Activated T-cell treated with anti-CD3 and anti-CD28 coated beads, Interleukin-2, amount 50 U/mL, for 1 hour (primary cell): ENCODE measurements at regions not wholly inside any gene's neighbourhood (a gene's known extent, or its start where the extent isn't known, plus 50 kb on each side); places are given as distances from the start of the nearest gene placed in this dataset.
"Not testable (repeated sequence)": the region's sequence is repeated elsewhere in the genome, so short reads cannot be mapped to it uniquely, and the experiment has no call there.

Experiments used
- DNase-seq: peaks from one replicate; pipeline ENCODE4 v3.0.0-alpha.2; 2020

DNA sequence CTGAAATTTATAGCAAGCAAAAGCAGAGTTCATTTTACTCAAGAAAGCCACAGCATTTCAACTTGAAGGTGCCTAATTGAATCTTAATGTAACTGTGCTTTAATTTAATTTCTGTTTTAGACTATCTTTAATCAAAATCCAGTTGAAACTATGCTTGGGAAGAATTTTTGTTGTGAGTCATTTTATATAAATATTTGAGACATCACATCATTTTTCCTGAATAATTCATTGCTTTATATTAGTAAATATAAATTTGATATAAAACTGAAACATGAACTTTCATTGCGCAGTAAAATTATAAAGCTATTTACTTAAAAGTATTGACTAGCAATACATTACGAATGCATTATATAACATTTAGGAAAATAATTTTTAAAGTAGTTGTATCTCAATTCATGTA is 1937.1 kb upstream of the CDH9 start:
- DNase-seq = no peak

DNA sequence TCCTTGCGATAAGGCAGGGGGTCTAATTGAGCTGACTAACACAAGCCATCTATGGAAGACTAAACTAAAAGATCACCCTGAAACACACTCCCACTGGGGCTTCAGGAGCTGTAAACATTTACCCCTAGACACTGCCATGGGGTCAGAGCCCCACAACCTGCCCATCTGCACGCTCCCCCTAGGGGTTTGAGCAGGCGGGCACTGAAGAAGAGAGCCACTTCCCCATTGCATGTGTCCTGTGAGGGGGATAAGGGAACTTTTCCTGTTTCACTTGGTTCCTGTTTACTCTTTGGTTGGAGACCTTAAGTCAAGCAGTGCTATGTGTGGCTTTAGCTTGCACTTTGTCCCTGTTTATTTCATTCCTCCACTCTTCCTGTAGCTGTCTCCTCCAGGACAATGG is 1929.5 kb upstream of the CDH9 start:
- DNase-seq = no peak

DNA sequence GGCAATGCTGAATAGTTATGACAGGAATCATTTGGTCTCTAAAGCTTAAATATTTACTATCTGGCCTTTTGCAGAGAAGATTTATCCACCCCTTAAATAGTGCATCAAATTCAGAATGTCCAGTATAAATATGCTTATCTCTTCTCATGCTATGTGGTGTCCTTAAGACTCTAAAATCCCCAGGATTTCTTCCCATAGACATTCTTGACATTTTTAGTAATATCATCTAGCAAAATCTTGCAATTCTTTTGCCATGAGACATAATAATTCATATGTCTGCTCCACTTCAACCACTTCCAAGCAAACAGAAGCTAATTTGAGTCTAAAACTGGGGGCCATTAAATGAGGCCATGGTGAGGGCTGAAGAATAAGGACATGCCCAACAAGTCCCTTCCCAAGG is 1923.4 kb upstream of the CDH9 start:
- no peak for DNase-seq

DNA sequence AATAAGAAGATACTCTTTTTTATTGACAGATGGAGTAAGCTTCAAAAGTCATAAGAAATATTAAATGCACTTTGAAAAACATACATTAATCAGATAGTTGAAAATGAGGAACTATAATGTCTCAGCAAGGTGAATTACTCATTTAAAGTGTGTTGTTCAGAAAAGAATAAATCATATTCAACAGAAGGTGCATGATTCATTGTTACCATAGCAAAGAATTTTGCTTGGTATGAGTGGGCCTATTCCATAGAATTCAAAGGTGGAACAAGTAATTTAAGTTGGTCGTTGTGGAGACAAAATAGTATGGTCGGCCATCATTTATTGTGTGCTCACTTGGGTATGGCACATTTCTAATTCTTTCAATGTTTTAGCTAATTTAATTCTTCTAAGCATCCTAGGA is 1920.2 kb upstream of the CDH9 start:
- no peak for DNase-seq

DNA sequence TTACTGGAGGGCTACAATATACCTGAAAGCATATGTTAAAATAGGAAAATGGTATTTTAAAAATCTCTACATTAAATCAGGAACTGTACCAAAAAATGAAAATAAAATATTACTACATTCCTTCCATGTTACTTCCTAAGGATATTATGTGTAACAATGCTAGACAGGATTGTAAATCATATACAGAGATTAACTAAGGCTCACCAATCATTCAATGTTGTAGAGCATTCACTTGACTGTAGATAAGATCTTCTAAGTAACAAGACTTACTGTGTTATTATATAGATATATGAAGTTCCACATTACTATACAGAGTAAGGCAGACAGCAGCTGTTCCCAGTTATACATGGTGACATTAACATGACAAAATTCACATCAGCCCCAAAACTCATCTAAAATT is 1919.1 kb upstream of the CDH9 start:
- DNase-seq = no peak

DNA sequence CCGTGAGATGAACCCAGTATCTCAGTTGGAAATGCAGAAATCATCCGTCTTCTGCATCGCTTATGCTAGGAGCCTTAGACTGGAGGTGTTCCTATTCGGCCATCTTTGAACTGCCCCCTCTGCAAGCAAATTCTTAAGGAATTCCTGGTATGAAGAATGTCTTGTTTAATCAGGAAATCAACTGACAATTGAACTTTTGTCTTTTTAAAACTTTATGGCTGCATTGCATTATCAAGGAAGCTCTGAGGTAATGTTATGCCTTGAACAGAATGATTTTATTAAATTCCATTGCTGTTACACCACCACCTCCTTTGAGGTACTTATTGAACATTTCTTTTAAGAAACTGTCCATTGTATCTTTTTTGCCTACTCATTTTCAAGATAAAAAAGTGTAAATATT is 1915.7 kb upstream of the CDH9 start:
- no peak for DNase-seq

DNA sequence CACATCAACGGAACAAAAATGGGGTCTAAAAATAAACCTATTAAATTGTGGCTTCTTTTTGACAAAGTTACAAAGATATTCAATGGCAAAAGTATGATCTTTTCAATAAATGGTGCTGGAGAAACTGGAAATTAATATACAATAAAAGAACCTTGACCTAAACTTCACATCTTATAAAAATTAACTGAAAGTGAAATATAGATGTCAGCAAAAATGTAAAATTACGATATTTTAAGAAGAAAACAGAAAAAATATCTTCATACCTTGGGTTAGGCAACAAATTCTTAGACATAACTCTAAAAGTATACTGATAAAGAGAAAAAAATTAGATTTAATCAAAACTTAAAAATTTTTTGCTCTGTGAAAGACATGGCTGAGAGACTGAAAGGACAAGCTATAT is 1909.5 kb upstream of the CDH9 start:
- no peak for DNase-seq

DNA sequence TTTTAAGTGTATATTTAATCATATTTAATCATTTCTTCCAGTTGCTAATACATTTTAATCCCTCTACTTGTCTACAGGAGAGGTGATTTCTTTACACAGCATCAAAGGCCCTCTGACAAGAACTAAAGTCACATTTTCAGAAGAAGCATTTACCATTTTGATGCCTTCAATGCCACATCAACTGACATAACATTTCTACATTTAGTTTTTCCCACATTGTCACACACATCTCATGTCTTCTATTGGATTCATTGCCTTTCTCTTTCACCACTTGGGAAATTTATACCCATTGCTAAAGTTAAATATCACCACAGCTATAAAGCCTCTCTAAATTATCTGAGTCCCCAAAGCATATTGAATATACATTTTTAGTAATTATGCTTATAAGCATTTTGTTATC is 1907.5 kb upstream of the CDH9 start:
- no peak for DNase-seq

DNA sequence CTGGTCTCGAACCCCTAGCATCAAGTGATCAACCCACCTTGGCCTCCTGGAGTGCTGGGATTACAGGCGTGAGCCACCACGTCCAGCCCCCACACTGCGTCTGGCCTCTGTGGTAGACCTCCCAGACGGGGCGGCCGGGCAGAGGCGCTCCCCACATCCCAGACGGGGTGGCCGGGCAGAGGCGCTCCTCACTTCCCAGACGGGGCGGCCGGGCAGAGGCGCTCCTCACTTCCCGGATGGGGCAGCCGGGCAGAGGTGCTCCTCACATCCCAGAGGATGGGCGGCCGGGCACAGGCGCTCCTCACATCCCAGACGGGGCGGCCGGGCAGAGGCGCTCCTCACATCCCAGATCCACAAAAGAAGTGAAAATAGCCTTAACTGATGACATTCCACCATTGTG is 1891.0 kb upstream of the CDH9 start:
- DNase-seq = not testable (repeated sequence)

DNA sequence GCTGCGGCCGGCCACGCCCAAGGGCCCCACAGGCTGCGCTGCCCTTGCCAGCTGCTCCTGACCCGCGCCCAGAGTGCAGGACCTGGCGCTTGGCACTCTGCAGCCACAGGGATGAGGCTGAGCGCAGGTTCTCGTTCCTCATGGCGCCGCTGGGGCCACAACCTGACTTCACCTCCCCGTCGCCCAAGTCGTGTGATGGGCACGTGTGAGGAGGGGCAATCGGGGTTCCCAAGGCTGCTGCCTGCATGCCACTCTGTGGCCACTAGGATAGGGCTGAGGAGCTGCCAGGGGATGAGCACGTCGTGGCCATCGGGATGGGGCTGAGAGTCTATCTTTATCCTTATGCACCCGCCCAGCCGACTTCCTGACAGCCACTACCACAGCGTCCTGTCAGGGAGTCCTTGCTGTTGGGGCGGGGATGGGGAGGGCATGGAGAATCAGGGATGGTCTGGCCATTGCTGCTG is 1890.0 kb upstream of the CDH9 start:
- DNase-seq = not testable (repeated sequence)

DNA sequence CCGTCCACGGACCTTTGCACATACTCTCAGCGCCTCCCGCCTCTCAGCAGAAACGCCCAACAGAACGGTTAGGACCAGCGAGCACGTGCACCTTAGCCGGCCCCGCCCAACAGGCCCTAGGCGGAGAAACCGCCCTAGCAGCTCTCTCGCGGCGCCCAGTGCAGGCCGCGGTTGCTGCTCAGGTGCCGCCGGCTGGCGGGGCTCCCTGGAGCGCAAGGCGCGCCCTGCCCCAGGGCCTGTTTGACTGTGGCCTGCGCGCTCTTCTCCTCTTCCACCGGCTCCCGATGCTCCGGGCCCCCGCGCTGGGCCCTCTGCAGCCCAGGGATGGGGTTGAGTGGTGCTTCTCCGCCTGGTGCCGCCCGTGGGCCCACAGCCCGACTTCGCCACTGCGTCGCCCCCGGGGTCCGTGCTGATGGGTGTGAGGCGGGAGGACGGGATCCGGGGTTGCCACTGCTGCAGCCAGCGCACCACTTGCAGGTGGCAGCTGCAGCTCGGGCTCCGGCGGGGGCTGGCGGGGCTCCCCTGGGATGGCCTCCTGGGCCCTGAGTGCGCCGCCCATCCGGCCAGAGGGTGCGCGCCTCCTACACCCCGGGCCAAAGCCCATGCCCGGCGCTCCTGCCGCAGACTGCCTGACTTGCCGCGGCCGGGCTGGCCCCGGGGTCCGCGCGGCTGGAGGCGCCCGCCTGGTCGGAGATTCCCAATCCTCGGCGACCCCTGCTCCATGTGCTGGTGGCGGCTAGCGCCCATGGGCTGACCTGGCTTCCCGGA is 1889.4 kb upstream of the CDH9 start:
- DNase-seq = no peak

DNA sequence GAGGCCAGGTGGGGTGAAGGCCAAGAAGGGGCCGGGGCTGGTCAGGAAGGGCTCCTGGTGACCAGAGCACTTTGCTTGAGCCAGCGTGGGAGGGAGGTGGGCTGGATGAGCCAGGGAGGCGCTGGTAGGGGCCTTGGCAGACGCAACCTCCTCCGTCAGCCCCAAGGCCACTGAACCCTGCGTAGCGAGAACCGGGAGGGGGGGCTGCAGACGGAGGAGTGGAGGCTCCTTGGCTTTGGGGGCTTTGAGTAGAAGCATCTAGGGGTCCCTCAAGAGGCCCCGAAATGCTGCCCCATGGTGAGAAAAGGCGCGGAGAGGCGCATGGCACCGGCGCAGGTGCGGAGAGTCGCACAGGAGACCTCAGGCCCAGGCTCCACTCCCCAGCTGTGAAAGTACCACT is 1888.0 kb upstream of the CDH9 start:
- DNase-seq = no peak

DNA sequence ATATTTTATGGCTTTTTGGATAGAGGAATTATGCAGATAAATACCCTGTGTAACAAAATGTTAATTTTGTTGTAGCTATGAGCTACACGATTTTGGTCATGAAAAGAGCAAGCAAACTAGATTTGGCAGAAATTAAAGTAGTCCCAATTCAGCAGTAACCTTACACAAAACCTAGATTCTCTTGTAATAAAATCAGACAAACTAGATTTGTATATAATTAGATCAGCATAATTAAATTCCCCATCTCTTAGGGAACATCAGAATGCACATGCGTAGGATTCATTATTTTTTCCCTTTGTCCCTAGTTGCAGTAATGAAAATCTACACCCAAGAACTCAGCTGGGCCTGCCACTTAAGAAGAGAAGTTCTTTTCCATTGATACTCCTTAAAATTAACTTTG is 1879.2 kb upstream of the CDH9 start:
- no peak for DNase-seq

DNA sequence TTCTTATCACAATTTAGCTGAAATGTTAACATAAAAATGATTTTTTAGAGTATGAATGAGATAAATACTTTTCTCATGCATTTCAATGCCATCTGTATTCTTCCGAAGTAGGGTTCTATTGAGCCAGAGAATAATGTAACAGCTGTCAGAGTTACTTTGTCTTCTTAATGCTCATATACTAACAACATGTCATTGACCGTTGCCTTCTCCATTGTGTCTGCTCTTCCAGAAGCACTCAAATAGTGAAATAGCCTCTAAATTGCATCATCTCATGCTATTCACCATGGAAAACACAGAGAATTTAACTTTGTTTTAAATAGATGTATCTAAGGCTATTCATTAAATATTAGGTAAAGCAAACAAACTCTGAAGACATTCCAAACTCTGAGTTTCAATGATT is 1875.9 kb upstream of the CDH9 start:
- DNase-seq = no peak

DNA sequence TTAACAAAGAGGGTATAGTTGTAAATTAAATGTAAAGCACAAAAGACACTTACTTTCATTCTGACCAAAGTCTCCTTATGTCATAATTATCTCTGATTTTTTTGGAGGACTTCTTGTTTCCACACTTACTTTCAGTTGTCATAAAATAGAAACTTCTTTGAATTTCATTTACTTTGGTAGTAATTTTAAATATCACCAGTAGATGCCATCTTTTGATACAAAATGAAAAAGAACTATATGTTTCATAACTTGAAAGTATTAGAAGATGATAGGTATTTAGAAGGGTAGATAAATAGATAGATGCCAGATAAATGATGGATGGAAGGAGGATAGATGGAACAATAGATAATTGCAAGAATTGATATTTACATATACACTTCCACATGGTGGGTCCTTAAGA is 1865.3 kb upstream of the CDH9 start:
- DNase-seq = no peak

DNA sequence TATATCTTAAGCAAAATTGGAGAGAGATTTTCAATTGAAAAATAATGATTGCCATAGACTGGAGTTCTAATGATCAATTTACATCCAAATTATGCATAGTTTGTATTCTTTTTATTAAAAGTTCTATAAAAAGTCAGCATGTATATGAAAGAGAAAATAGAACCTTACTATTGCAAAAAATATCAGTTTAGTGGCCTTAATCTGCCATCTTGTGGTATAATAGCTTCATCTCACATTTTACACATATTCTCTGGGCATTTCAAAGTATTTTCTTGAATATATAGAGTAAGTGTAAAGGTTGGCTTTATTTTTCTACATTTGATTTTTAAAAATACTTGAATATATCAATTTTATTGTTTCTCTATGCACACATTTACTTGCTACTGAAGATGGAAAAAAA is 1858.6 kb upstream of the CDH9 start:
- no peak for DNase-seq

DNA sequence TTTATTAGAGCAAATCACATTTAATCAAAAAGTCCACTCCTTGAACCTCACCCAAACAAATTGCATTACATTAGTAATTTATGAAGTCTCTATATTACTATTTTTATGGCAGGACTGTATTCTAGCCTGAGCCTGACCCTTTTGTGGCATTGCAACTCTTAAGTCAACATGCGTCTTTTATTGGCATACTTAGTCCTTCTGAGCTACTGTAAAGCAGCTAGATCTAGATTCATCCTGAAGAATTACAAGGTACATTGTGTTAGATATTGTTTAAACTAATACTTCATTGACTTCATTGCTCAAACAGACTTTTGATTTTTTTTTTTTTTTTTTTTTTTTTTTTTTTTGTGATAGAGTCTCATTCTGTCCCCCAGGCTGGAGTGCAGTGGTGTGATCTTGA is 1842.5 kb upstream of the CDH9 start:
- DNase-seq = no peak

DNA sequence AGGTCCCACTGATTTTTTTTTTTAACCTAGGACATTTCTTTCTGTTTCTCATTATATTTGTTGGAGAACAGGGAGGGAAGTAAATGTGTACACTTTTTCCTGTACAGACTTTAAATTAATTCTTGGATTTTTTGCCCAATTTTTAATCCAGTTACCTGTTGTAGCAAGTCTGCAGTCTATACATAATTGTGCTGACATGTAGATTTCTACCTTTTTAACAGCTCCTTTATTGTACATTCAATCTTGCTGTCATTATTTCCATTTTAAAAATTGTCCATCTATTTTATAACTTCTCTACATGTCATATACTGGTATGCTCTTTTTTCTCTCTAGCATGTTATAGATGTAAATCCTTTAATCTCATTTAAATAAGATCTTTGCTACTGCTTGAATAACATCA is 1838.7 kb upstream of the CDH9 start:
- DNase-seq = no peak

DNA sequence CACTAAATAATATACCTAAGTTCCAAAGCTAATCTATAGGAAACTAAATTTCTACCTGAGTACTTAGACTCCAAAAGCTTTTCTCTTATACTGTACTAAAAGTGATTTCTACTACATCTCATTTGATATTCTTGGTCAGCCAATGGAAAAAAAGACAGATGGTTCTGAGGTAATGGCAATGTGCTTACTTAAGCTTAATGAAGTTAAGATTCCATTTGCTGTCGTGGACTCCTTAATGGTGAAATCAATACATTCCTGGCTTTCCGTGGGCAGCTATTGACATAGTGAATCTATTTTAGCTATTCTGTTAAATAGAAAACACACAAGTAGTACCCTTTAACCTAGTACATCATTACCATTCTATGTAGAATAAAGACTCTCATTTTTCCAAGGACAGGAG is 1825.6 kb upstream of the CDH9 start:
- no peak for DNase-seq

DNA sequence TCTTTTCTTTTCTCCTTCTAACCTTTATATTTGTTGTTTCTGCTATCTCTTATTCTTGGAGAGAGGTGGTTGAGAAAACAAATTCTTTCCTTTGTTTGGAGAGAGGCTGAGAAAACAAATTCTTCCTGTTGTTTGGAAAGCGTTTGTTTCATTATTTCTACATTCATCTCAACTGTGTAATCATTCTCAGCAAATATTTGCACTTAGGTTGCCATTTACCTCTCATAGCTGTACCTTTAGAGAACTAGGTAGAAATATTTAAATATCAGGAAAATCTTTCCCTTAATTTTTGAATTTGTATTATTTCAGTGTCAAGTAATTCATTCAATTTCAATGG is 1824.4 kb upstream of the CDH9 start:
- DNase-seq = no peak

DNA sequence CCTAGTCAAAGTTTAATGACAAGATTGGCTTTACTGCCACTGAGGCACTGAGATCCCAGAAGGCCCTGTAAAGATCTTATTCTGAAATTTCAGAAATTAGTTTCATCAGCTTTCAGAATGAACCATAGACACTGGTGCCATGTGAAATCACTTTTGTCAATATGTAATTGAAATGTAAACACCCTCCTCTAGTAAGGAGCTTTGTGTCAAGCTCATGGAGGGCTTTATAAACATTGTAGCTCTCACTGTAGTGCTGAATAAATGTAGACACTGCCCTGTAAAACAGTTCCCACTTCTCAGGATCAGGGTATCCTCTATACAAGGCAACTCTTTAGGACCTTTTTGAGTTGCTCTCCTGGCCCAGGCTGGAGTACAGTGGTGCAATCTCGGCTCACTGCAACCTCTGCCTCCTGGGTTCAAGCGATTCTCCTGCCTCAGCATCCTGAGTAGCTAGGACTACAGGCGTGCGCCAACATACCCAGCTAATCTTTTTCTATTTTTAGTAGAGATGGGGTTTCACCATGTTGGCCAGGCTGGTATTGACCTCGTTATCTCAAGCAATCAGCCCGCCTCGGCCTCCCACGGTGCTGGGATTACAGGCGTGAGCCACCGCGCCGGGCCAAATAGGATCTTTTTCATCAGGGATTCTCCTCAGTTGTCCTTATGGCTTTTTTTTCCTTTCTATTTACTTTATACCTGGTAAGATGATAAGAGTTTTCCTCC is 1823.9 kb upstream of the CDH9 start:
- no peak for DNase-seq

DNA sequence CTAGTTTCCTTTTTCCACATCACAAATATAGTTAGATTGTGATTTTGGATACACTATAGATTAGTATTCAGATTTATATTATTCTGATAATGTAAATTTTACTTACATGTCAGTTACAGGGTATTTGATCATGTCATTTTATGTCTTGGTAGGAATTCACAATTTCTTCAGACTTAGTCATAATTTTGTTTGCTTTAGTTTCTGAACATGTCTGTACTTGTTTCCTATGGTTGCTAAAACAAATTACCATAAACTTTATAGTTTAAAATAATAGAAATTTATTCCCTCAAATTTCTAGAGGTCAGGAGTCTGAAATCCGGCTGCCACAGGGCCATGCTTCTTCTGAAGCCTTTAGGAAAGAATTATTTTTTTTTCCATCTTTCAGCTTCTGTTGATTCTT is 1817.2 kb upstream of the CDH9 start:
- no peak for DNase-seq

DNA sequence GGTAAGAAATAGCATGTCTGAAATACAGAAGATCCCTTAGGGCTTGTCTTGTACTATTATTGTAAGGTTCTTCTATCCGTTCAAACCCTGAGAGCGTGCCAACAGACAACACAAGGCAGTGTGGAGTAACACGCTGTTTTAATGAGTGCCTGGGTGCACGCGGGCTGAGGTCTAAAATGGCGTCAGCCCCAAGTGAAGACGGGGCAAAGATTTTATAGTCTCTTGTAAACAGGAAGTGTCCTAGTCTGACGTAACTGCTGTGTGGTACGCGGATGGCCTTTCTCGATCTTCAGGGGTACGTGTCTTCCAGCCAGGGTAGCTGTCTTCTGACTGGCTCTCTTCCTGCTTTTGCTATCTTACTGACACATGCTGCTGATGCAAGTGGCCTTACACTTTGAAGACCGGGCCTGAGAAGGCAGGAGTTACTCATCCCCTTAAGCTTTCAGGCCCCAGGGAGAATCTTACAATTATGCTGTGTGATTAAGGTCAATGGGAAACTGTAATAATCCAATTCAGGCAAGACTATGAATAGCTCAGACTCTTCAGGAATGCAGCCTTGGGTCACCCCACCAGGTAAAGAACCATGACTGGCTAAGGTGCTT is 1812.0 kb upstream of the CDH9 start:
- DNase-seq = no peak

DNA sequence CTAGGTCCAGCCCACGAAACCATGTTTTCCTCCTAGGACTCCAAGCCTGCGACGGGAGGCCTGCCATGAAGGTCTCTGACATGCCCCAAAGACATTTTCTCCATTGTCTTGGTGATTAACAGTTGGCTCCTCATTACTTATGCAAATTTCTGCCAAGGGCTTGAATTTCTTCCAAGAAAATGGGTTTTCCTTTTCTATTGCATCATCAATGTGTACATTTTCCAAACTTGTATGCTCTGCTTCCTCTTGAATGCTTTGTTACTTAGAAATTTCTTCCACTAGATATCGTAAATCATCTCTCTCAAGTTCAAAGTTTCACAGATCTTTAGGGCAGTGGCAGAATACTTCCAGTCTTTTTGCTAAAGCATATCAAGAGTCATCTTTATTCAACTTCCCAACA is 1792.7 kb upstream of the CDH9 start:
- no peak for DNase-seq

DNA sequence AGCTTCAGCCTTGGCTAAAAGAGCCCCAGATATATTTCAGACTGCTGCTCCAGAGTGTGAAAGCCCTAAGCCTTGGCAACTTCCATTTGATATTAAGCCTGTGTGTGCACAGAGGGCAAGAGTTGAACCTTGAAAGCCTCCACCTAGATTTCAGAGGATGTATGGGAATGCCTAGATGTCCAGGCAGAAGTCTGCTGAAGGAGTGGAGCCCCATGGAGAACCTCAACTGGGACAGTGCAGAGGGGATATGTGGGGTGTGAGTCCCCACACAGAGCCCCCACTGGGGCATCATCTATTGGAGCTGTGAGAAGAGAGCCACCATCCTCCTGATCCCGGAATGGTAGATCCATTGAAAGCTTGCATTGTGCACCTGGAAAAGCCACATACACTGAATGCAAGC is 1784.8 kb upstream of the CDH9 start:
- no peak for DNase-seq
